H1 (cell line): ENCODE measurements at regions not wholly inside any gene's neighbourhood (a gene's known extent, or its start where the extent isn't known, plus 50 kb on each side); places are given as distances from the start of the nearest gene placed in this dataset.

Experiments used
- CTCF ChIA-PET: fragments of 300-600 bp; sonication (Branson Sonifier 250); formaldehyde crosslinking; loops from one replicate; lab custom pipeline; 2021; ENCODE audit not compliant: partially characterized antibody; lab: Charles Lee
- POLR2A ChIA-PET: fragments of 300-600 bp; sonication (Branson Sonifier 250); formaldehyde crosslinking; loops from one replicate; lab custom pipeline; 2021; ENCODE audit warnings: inconsistent platforms; ENCODE audit not compliant: partially characterized antibody; lab: Charles Lee
- DNase-seq, 2 experiments: peaks; one replicate each; pipeline versions ENCODE4 v3.0.0 to v3.0.0-alpha.2; 2010 to 2022; ENCODE audit warnings: low spot score in 2 of 2, low read depth in 1 of 2, mixed read lengths in 1 of 2
- FAIRE-seq: peaks from 2 replicates; lab custom pipeline; 2011; peaks lifted over from hg19 to GRCh38; lab: Jason Lieb, UNC
- H2AFZ ChIP-seq: 2 replicates; pipeline ENCODE4 v1.8.1; 2012; ENCODE audit warnings: low read length, inconsistent platforms
- H2AK5ac ChIP-seq: 2 replicates; pipeline ENCODE4 v1.6.1; 2013; ENCODE audit warnings: low read depth, low read length
- H2BK120ac ChIP-seq: replicated peaks from 2 replicates; pipeline ENCODE3; 2013; ENCODE audit warnings: low read depth, low read length, inconsistent platforms
- H2BK12ac ChIP-seq: 2 replicates; pipeline ENCODE4 v1.6.1; 2013; ENCODE audit warnings: low read depth, low read length
- H2BK15ac ChIP-seq: 2 replicates; pipeline ENCODE4 v1.6.1; 2013; ENCODE audit warnings: low read length
- H2BK20ac ChIP-seq: 2 replicates; pipeline ENCODE4 v1.6.1; 2013; ENCODE audit warnings: low read length
- H2BK5ac ChIP-seq: 2 replicates; pipeline ENCODE4 v1.6.1; 2013; ENCODE audit warnings: low read depth, low read length
- H3K14ac ChIP-seq: 2 replicates; pipeline ENCODE4 v1.6.1; 2013; ENCODE audit warnings: inconsistent platforms; ENCODE audit not compliant: insufficient read length
- H3K18ac ChIP-seq: 2 replicates; pipeline ENCODE4 v1.6.1; 2013; ENCODE audit warnings: low read length; ENCODE audit errors: extremely low read depth
- H3K23ac ChIP-seq: 2 replicates; pipeline ENCODE4 v1.6.1; 2013; ENCODE audit warnings: inconsistent platforms; ENCODE audit not compliant: insufficient read length
- H3K23me2 ChIP-seq: 2 replicates; pipeline ENCODE4 v1.6.1; 2013; ENCODE audit warnings: low read depth, low read length
- H3K27ac ChIP-seq: 2 replicates; pipeline ENCODE4 v1.6.1; 2011; ENCODE audit warnings: low read depth, low read length, inconsistent platforms
- H3K27me3 ChIP-seq, 4 experiments: replicated peaks in 1 of 4; 1 replicate in 1 of 4; 2 replicates in 3 of 4; pipeline versions ENCODE4 v1.6.1 to v1.8.1; 2011 to 2013; ENCODE audit warnings: low read length in 3 of 4, mild to moderate bottlenecking in 3 of 4, inconsistent platforms in 2 of 4, mixed read lengths in 2 of 4, moderate library complexity in 1 of 4; ENCODE audit not compliant: control insufficient read depth in 3 of 4, insufficient read depth in 3 of 4; ENCODE audit errors: extremely low read depth in 1 of 4
- H3K36me3 ChIP-seq, 4 experiments: 2 replicates each; pipeline versions ENCODE4 v1.6.1 to v1.8.1; 2011 to 2013; ENCODE audit warnings: mild to moderate bottlenecking in 4 of 4, low read length in 3 of 4, moderate library complexity in 2 of 4, control low read depth in 1 of 4, inconsistent platforms in 1 of 4; ENCODE audit not compliant: insufficient read depth in 4 of 4, control insufficient read depth in 2 of 4
- H3K4ac ChIP-seq: replicated peaks from 2 replicates; pipeline ENCODE3; 2013; ENCODE audit warnings: low read length, low read depth, mixed read lengths, inconsistent platforms; ENCODE audit not compliant: insufficient read length
- H3K4me1 ChIP-seq, 4 experiments: replicated peaks in 1 of 4; 1 replicate in 1 of 4; 2 replicates in 3 of 4; pipeline versions ENCODE4 v1.6.1 to v1.8.1; 2011 to 2013; ENCODE audit warnings: low read length in 3 of 4, inconsistent platforms in 2 of 4, mixed read lengths in 1 of 4; ENCODE audit not compliant: insufficient read depth in 4 of 4, control insufficient read depth in 3 of 4
- H3K4me2 ChIP-seq, 2 experiments: 2 replicates each; pipeline versions ENCODE4 v1.6.1 to v1.8.1; 2011 to 2013; ENCODE audit warnings: low read depth in 2 of 2, low read length in 2 of 2, control low read depth in 1 of 2, inconsistent platforms in 1 of 2, mild to moderate bottlenecking in 1 of 2; ENCODE audit not compliant: insufficient read depth in 1 of 2
- H3K4me3 ChIP-seq, 4 experiments: fragments of 200-600, 300-600 bp in 1 of 4; sonication (generic), shearing (Covaris generic), sonication (Bioruptor Twin) in 1 of 4; 2 replicates each; pipeline versions ENCODE4 v1.5.1 to v1.8.1; 2011 to 2016; ENCODE audit warnings: low read length in 4 of 4, low read depth in 3 of 4, control low read depth in 2 of 4, inconsistent platforms in 2 of 4, mild to moderate bottlenecking in 2 of 4, mixed read lengths in 1 of 4, moderate library complexity in 1 of 4; ENCODE audit not compliant: insufficient read depth in 2 of 4; ENCODE audit errors: extremely low read depth in 1 of 4
- H3K56ac ChIP-seq: replicated peaks from 2 replicates; pipeline ENCODE3; 2013; ENCODE audit warnings: low read depth, mild to moderate bottlenecking, mixed read lengths, low read length, inconsistent platforms; ENCODE audit not compliant: insufficient read length
- H3K79me1 ChIP-seq: 2 replicates; pipeline ENCODE4 v1.6.1; 2013; ENCODE audit warnings: low read depth, low read length, control low read depth
- H3K79me2 ChIP-seq, 2 experiments: 2 replicates each; pipeline versions ENCODE4 v1.6.1 to v1.8.1; 2012 to 2013; ENCODE audit warnings: low read length in 2 of 2, mild to moderate bottlenecking in 2 of 2, inconsistent platforms in 1 of 2; ENCODE audit not compliant: insufficient read depth in 2 of 2, control insufficient read depth in 1 of 2
- H3K9ac ChIP-seq, 4 experiments: replicated peaks in 1 of 4; 1 replicate in 1 of 4; 2 replicates in 3 of 4; pipeline versions ENCODE4 v1.6.1 to v1.8.1; 2011 to 2013; ENCODE audit warnings: low read depth in 3 of 4, low read length in 3 of 4, control low read depth in 2 of 4, mild to moderate bottlenecking in 2 of 4, moderate library complexity in 2 of 4, inconsistent platforms in 1 of 4; ENCODE audit errors: extremely low read depth in 1 of 4
- H3K9me3 ChIP-seq, 2 experiments: 2 replicates each; pipeline versions ENCODE4 v1.6.1 to v1.8.1; 2012 to 2013; ENCODE audit warnings: mild to moderate bottlenecking in 2 of 2, moderate library complexity in 2 of 2, control low read depth in 1 of 2, inconsistent platforms in 1 of 2, low read depth in 1 of 2, low read length in 1 of 2, mixed read lengths in 1 of 2; ENCODE audit not compliant: insufficient read depth in 2 of 2
- H4K20me1 ChIP-seq, 2 experiments: replicated peaks in 1 of 2; 2 replicates each; pipeline versions ENCODE3 to v1.8.1; 2011 to 2013; ENCODE audit warnings: inconsistent platforms in 2 of 2, low read length in 2 of 2, mild to moderate bottlenecking in 1 of 2; ENCODE audit not compliant: insufficient read depth in 2 of 2, control insufficient read depth in 1 of 2
- H4K5ac ChIP-seq: 2 replicates; pipeline ENCODE4 v1.6.1; 2013; ENCODE audit warnings: low read length, low read depth, mixed read lengths, inconsistent platforms; ENCODE audit not compliant: insufficient read length
- H4K8ac ChIP-seq: 2 replicates; pipeline ENCODE4 v1.8.0; 2013; ENCODE audit warnings: mild to moderate bottlenecking, moderate library complexity, low read length, inconsistent platforms; ENCODE audit not compliant: insufficient read depth; ENCODE audit errors: extremely low read depth
- H4K91ac ChIP-seq: replicated peaks from 2 replicates; pipeline ENCODE3; 2013; ENCODE audit warnings: low read length, mixed read lengths, inconsistent platforms; ENCODE audit not compliant: insufficient read length
- ATF3 ChIP-seq: IDR thresholded peaks from 2 replicates; pipeline ENCODE4 v1.6.1; 2011; ENCODE audit warnings: low read depth, mild to moderate bottlenecking, low read length; ENCODE audit not compliant: insufficient read depth
- BRCA1 ChIP-seq: IDR thresholded peaks from 2 replicates; pipeline ENCODE4 v1.6.1; 2012; ENCODE audit warnings: low read depth, low read length, improper control_type of control experiment
- CTCF ChIP-seq, 3 experiments: IDR thresholded peaks; 1 replicate in 2 of 3; 2 replicates in 1 of 3; pipeline versions ENCODE4 v1.5.1 to v1.6.1; 2011; ENCODE audit warnings: low read length in 3 of 3, mild to moderate bottlenecking in 3 of 3, inconsistent platforms in 2 of 3, low read depth in 1 of 3, moderate library complexity in 1 of 3; ENCODE audit not compliant: insufficient read depth in 1 of 3; ENCODE audit errors: control extremely low read depth in 1 of 3
- E2F6 ChIP-seq: IDR thresholded peaks from 2 replicates; pipeline ENCODE4 v1.6.1; 2012; ENCODE audit warnings: inconsistent platforms
- MAX ChIP-seq: IDR thresholded peaks from 2 replicates; pipeline ENCODE4 v1.6.1; 2012; ENCODE audit warnings: inconsistent platforms
- RAD21 ChIP-seq, 2 experiments: IDR thresholded peaks in 1 of 2; conservative IDR thresholded peaks in 1 of 2; 2 replicates each; pipeline ENCODE4 v1.6.1; 2011; ENCODE audit warnings: low read depth in 2 of 2, low read length in 2 of 2, improper control_type of control experiment in 1 of 2, inconsistent platforms in 1 of 2, mild to moderate bottlenecking in 1 of 2, moderate library complexity in 1 of 2
- TEAD4 ChIP-seq: IDR thresholded peaks from 2 replicates; pipeline ENCODE4 v1.6.1; 2012; ENCODE audit warnings: low read depth, low read length, inconsistent platforms, mixed read lengths
- WGBS, 2 experiments: shearing (Covaris generic) in 1 of 2; methylation state at CpG; one replicate each; pipeline versions ENCODE4 v1.1.6 to v1.1.7; 2013 to 2015; ENCODE audit warnings: low lambda C conversion rate in 2 of 2, mixed read lengths in 2 of 2, inconsistent platforms in 1 of 2, low coverage in 1 of 2, missing lambda C conversion rate in 1 of 2; ENCODE audit not compliant: insufficient replicate concordance in 2 of 2, insufficient coverage in 1 of 2, insufficient read length in 1 of 2; ENCODE audit errors: extremely low coverage in 1 of 2, missing lambda C conversion rate in 1 of 2; 5-methylcytosine and 5-hydroxymethylcytosine counted together

- 58% methylated on average over 2 of the region's 2 CpGs; no CpG with 5 or more reads in 1 of the 2 experiments for WGBS, 2 experiments
- no peaks in the 10 kb centered on the region for H3K27me3 ChIP-seq
- H3K56ac ChIP-seq, result no peak overlapping the region
- no peak overlapping the region for H3K9ac ChIP-seq
- FAIRE-seq, result no peak
- no peak for DNase-seq
- no peak overlapping the region for H2BK5ac ChIP-seq
- H2BK120ac ChIP-seq, result no peak overlapping the region
- H2AK5ac ChIP-seq, result no peak overlapping the region
- no peak overlapping the region for H4K8ac ChIP-seq
- H3K9me3 ChIP-seq, result no peaks in the 10 kb centered on the region
- H3K27ac ChIP-seq, result no peak overlapping the region
- no peak overlapping the region for H4K5ac ChIP-seq
- peak overlapping the region; percentile 64; the same call in 1 of the 2 replicates for H2AFZ ChIP-seq
- H2BK20ac ChIP-seq, result no peak overlapping the region
- H3K18ac ChIP-seq, result no peak overlapping the region
- H3K4me2 ChIP-seq, result no peak overlapping the region
- no peaks in the 10 kb centered on the region for H3K4me1 ChIP-seq
- no peak overlapping the region for H4K91ac ChIP-seq
- no peak overlapping the region for H3K23ac ChIP-seq
- H3K4me3 ChIP-seq, result no peak overlapping the region
- no peaks in the 10 kb centered on the region for H4K20me1 ChIP-seq
- POLR2A ChIA-PET, result no interaction called here
- no peak overlapping the region for H2BK15ac ChIP-seq
- no peak overlapping the region for H2BK12ac ChIP-seq
- TF ChIP-seq RAD21 (IDR thresholded peaks at IDR 0.05 in 1 of 2, conservative IDR thresholded peaks at IDR 0.05 in 1 of 2; ENCODE audit: low read depth in 2 of 2, low read length in 2 of 2) (peak; percentile 56 to 61), TEAD4 (0 out of 2 replicates have a peak, but pooled peaks have one; percentile 24), E2F6 (peak; percentile 47), CTCF (IDR thresholded peaks at IDR 0.05; ENCODE audit: control extremely low read depth in 1 of 3, insufficient read depth in 1 of 3, low read depth in 1 of 3, low read length in 3 of 3) (peak; percentile 46 to 70 (median 59)), BRCA1 (no peak), ATF3 (no peak), MAX (0 out of 2 replicates have a peak, but pooled peaks have one; percentile 18)
- H3K14ac ChIP-seq, result no peak overlapping the region
- no peaks in the 10 kb centered on the region for H3K36me3 ChIP-seq
- CTCF ChIA-PET, result interaction anchor here (0.6 to 4.1 kb wide), 8 partner anchors 19 to 325 kb away, joined by 3 to 35 read pairs (median 4); partner anchors contain the start of gene TAF1L
- no peaks in the 10 kb centered on the region for H3K79me1 ChIP-seq
- no peaks in the 10 kb centered on the region for H3K23me2 ChIP-seq
- no peak overlapping the region for H3K4ac ChIP-seq
- H3K79me2 ChIP-seq, result no peaks in the 10 kb centered on the region
Measured at GRCh38 chr9:32703635-32704034, 68.2 kb upstream of the TAF1L start.
